SU-DHL-6 (cell line): ENCODE measurements at regions not wholly inside any gene's neighbourhood (a gene's known extent, or its start where the extent isn't known, plus 50 kb on each side); places are given as distances from the start of the nearest gene placed in this dataset.

Experiments
- H2AFZ ChIP-seq: fragments of 200-600 bp; sonication (generic); 2 replicates; pipeline ENCODE4 v1.6.1; 2014; ENCODE audit warnings: low read depth, mild to moderate bottlenecking, moderate library complexity, mixed read lengths, antibody characterized with exemption, low read length; ENCODE audit not compliant: severe bottlenecking
- H3F3A ChIP-seq: fragments of 200-600 bp; shearing (Covaris generic); 2 replicates; pipeline ENCODE4 v1.6.0; 2016; ENCODE audit warnings: antibody characterized with exemption, mild to moderate bottlenecking; ENCODE audit not compliant: insufficient read depth
- H3K27ac ChIP-seq: fragments of 200-600 bp; sonication (generic); 2 replicates; pipeline ENCODE4 v1.5.1; 2016; ENCODE audit warnings: low read depth, mild to moderate bottlenecking, low read length, moderate library complexity, mixed read lengths
- H3K27me3 ChIP-seq: fragments of 200-600 bp; sonication (generic), shearing (Covaris generic); 2 replicates; pipeline ENCODE4 v1.6.0; 2014; ENCODE audit warnings: mild to moderate bottlenecking, low read length
- H3K36me3 ChIP-seq: fragments of 200-600 bp; sonication (generic); 2 replicates; pipeline ENCODE4 v1.6.1; 2014; ENCODE audit warnings: mild to moderate bottlenecking, low read length, mixed read lengths
- H3K4me2 ChIP-seq: fragments of 300-600, 200-600 bp; shearing (Covaris generic), sonication (generic); 2 replicates; pipeline ENCODE4 v1.6.0; 2014; ENCODE audit warnings: low read length, low read depth, mild to moderate bottlenecking; ENCODE audit not compliant: poor library complexity, severe bottlenecking
- H3K4me3 ChIP-seq: fragments of 200-600 bp; sonication (generic); 2 replicates; pipeline ENCODE4 v1.5.1; 2014; ENCODE audit warnings: antibody characterized with exemption, low read length, mild to moderate bottlenecking, mixed read lengths; ENCODE audit not compliant: insufficient read depth, poor library complexity, severe bottlenecking
- H3K79me2 ChIP-seq: fragments of 200-600 bp; sonication (generic); 2 replicates; pipeline ENCODE4 v1.6.1; 2014; ENCODE audit warnings: mild to moderate bottlenecking, low read length, moderate library complexity; ENCODE audit not compliant: insufficient read depth
- H3K9ac ChIP-seq: fragments of 200-600 bp; sonication (generic); 2 replicates; pipeline ENCODE4 v1.7.0; 2014; ENCODE audit warnings: mild to moderate bottlenecking, low read length
- H3K9me2 ChIP-seq: fragments of 200-600 bp; sonication (generic); replicated peaks from 2 replicates; pipeline ENCODE4 v1.6.1; 2014; ENCODE audit warnings: low read length; ENCODE audit not compliant: insufficient read depth
- H3K9me3 ChIP-seq: fragments of 200-600 bp; sonication (generic); 2 replicates; pipeline ENCODE4 v1.6.1; 2014; ENCODE audit warnings: low read length, mixed read lengths; ENCODE audit not compliant: insufficient read depth
- H4K20me1 ChIP-seq: fragments of 200-600 bp; sonication (generic); 2 replicates; pipeline ENCODE4 v1.6.1; 2014; ENCODE audit warnings: low read depth, mild to moderate bottlenecking, antibody characterized with exemption, low read length, moderate library complexity, mixed read lengths
- CTCF ChIP-seq: fragments of 200-600 bp; sonication (generic); IDR thresholded peaks from one replicate; pipeline ENCODE4 v1.5.1; 2017; ENCODE audit warnings: antibody characterized with exemption, mild to moderate bottlenecking, low read length, moderate library complexity; ENCODE audit not compliant: insufficient read depth, poor library complexity, severe bottlenecking
- EZH2phosphoT487 ChIP-seq: fragments of 200-600 bp; sonication (generic), shearing (Covaris generic); conservative IDR thresholded peaks from 2 replicates; pipeline ENCODE4 v1.6.1; 2018; ENCODE audit warnings: mild to moderate bottlenecking, antibody characterized with exemption, low read length, moderate library complexity, mixed read lengths

GRCh38 chr4:59597536-59598329 is 1602.4 kb upstream of the ADGRL3 start:
- no peaks in the 10 kb centered on the region for H3K79me2 ChIP-seq
- no peak overlapping the region for H3K27ac ChIP-seq
- H3K4me3 ChIP-seq: no peak overlapping the region
- H3K27me3 ChIP-seq: no peaks in the 10 kb centered on the region
- no peaks in the 10 kb centered on the region for H3K36me3 ChIP-seq
- no peaks in the 10 kb centered on the region for H3F3A ChIP-seq
- TF ChIP-seq EZH2phosphoT487 (no peak), CTCF (no peak)
- no peaks in the 10 kb centered on the region for H4K20me1 ChIP-seq
- H3K4me2 ChIP-seq: no peak overlapping the region
- H3K9me2 ChIP-seq: no peaks in the 10 kb centered on the region
- no peak overlapping the region for H3K9ac ChIP-seq
- H2AFZ ChIP-seq: no peak overlapping the region
- H3K9me3 ChIP-seq: no peaks in the 10 kb centered on the region

- Histone ChIP-seq H3F3A (no peaks in the 10 kb centered on the region), H3K36me3 (no peaks in the 10 kb centered on the region), H3K9me3 (no peaks in the 10 kb centered on the region), H2AFZ (no peak overlapping the region), H3K4me3 (no peak overlapping the region), H3K27ac (no peak overlapping the region), H3K27me3 (no peaks in the 10 kb centered on the region), H3K9me2 (no peaks in the 10 kb centered on the region), H4K20me1 (no peaks in the 10 kb centered on the region), H3K9ac (no peak overlapping the region), H3K4me2 (no peak overlapping the region), H3K79me2 (no peaks in the 10 kb centered on the region)
- TF ChIP-seq CTCF: no peak
- no peak for TF ChIP-seq EZH2phosphoT487
Measured at GRCh38 chr4:59598330-59598618, 1601.9 kb upstream of the ADGRL3 start.

GRCh38 chr4:59608466-59608865 is 1591.7 kb upstream of the ADGRL3 start:
- Histone ChIP-seq H3K27ac (no peak overlapping the region), H2AFZ (no peak overlapping the region), H3K9me3 (no peaks in the 10 kb centered on the region)

More at GRCh38 chr4:59608466-59608865, 1591.7 kb upstream of the ADGRL3 start:
- no peak for TF ChIP-seq EZH2phosphoT487
- no peak for TF ChIP-seq CTCF
- Histone ChIP-seq H3K27me3 (no peaks in the 10 kb centered on the region), H3K36me3 (no peaks in the 10 kb centered on the region), H3F3A (no peaks in the 10 kb centered on the region), H3K4me3 (no peak overlapping the region), H3K79me2 (no peaks in the 10 kb centered on the region), H3K9me2 (no peaks in the 10 kb centered on the region), H3K9ac (no peak overlapping the region), H4K20me1 (no peaks in the 10 kb centered on the region), H3K4me2 (no peak overlapping the region)
